ENCODE measurements at regions not wholly inside any gene's neighbourhood (a gene's known extent, or its start where the extent isn't known, plus 50 kb on each side); places are given as distances from the start of the nearest gene placed in this dataset.

GRCh38 chr1:55311057-55311641 is 96.0 kb upstream of the USP24 start:
- H2AFZ ChIP-seq (ENCODE audit: low read length), result no peak overlapping the region
- no peak overlapping the region for H2BK120ac ChIP-seq (replicated peaks; ENCODE audit: low read depth, low read length)
- H2AK5ac ChIP-seq (ENCODE audit: low read depth, low read length), result no peak overlapping the region
- H4K5ac ChIP-seq (ENCODE audit: insufficient read length, low read depth, low read length), result no peak overlapping the region
- FAIRE-seq (no peak), DNase-seq (ENCODE audit: low read depth in 1 of 2, low spot score in 2 of 2) (no peak)
- no peaks in the 10 kb centered on the region for H4K20me1 ChIP-seq (replicated peaks in 1 of 2; ENCODE audit: control insufficient read depth in 1 of 2, insufficient read depth in 2 of 2, low read length in 2 of 2)
- no peak overlapping the region for H3K9ac ChIP-seq (replicated peaks in 1 of 4; ENCODE audit: extremely low read depth in 1 of 4, low read depth in 3 of 4, low read length in 3 of 4)
- no peaks in the 10 kb centered on the region for H3K9me3 ChIP-seq (ENCODE audit: insufficient read depth in 2 of 2, low read depth in 1 of 2, low read length in 1 of 2)
- no peak for TF ChIP-seq CBX5 (IDR thresholded peaks at IDR 0.05; ENCODE audit: low read depth, low read length)
- no peak overlapping the region for H2BK15ac ChIP-seq (ENCODE audit: low read length)
- H3K23ac ChIP-seq (ENCODE audit: insufficient read length), result no peak overlapping the region
- no peaks in the 10 kb centered on the region for H3K79me1 ChIP-seq (ENCODE audit: low read depth, low read length)
- WGBS, 2 experiments (ENCODE audit: extremely low coverage in 1 of 2, insufficient coverage in 1 of 2, insufficient read length in 1 of 2, insufficient replicate concordance in 2 of 2, low coverage in 1 of 2, low lambda C conversion rate in 2 of 2, missing lambda C conversion rate in 1 of 2), result 88% methylated on average over 7 of the region's 7 CpGs; no CpG with 5 or more reads in 1 of the 2 experiments
- no peaks in the 10 kb centered on the region for H3K79me2 ChIP-seq (ENCODE audit: control insufficient read depth in 1 of 2, insufficient read depth in 2 of 2, low read length in 2 of 2)
- no peak overlapping the region for H3K4me2 ChIP-seq (ENCODE audit: insufficient read depth in 1 of 2, low read depth in 2 of 2, low read length in 2 of 2)
- no peak overlapping the region for H2BK20ac ChIP-seq (ENCODE audit: low read length)
- no peak overlapping the region for H3K4ac ChIP-seq (replicated peaks; ENCODE audit: insufficient read length, low read depth, low read length)
- no peak overlapping the region for H3K27ac ChIP-seq (ENCODE audit: low read depth, low read length)
- no peak overlapping the region for H3K56ac ChIP-seq (replicated peaks; ENCODE audit: insufficient read length, low read depth, low read length)
- no peak overlapping the region for H3K14ac ChIP-seq (ENCODE audit: insufficient read length)
- no peak overlapping the region for H4K91ac ChIP-seq (replicated peaks; ENCODE audit: insufficient read length, low read length)
- H3K18ac ChIP-seq (ENCODE audit: extremely low read depth, low read length), result no peak overlapping the region
- no peaks in the 10 kb centered on the region for H3K4me1 ChIP-seq (replicated peaks in 1 of 4; ENCODE audit: control insufficient read depth in 3 of 4, insufficient read depth in 4 of 4, low read length in 3 of 4)
- H3K27me3 ChIP-seq (replicated peaks in 1 of 4; ENCODE audit: control insufficient read depth in 3 of 4, extremely low read depth in 1 of 4, insufficient read depth in 3 of 4, low read length in 3 of 4), result no peaks in the 10 kb centered on the region
- POLR2A ChIA-PET (ENCODE audit: partially characterized antibody), result interaction anchor here (0.5 kb wide), 1 partner anchor 107 kb away, joined by 3 read pairs; no protein-coding TSS in a partner anchor
- H3K36me3 ChIP-seq (ENCODE audit: control insufficient read depth in 2 of 4, insufficient read depth in 4 of 4, low read length in 3 of 4), result no peaks in the 10 kb centered on the region
- no peaks in the 10 kb centered on the region for H3K23me2 ChIP-seq (ENCODE audit: low read depth, low read length)
- CTCF ChIA-PET (ENCODE audit: partially characterized antibody), result interaction anchor here (0.6 to 1.7 kb wide), 3 partner anchors 27 to 365 kb away, joined by 3 to 4 read pairs (median 4); no protein-coding TSS in a partner anchor
- no peak overlapping the region for H2BK5ac ChIP-seq (ENCODE audit: low read depth, low read length)
- H4K8ac ChIP-seq (ENCODE audit: extremely low read depth, insufficient read depth, low read length), result no peak overlapping the region
- H3K4me3 ChIP-seq (ENCODE audit: extremely low read depth in 1 of 4, insufficient read depth in 2 of 4, low read depth in 3 of 4, low read length in 4 of 4), result no peak overlapping the region
- H2BK12ac ChIP-seq (ENCODE audit: low read depth, low read length), result no peak overlapping the region
